Tibial nerve (tissue), 4 donors: ENCODE measurements at regions not wholly inside any gene's neighbourhood (a gene's known extent, or its start where the extent isn't known, plus 50 kb on each side); places are given as distances from the start of the nearest gene placed in this dataset.
"Not testable (repeated sequence)": the region's sequence is repeated elsewhere in the genome, so short reads cannot be mapped to it uniquely, and the experiment has no call there.

Experiments used
- CTCF ChIP-seq, 5 experiments: fragments of 200-600 bp in 3 of 5; fragments of 450-650 bp in 2 of 5; sonication (generic) in 3 of 5; IDR thresholded peaks; one replicate each; pipeline ENCODE4 v1.5.1; 2016 to 2019; ENCODE audit warnings: antibody characterized with exemption in 5 of 5, mild to moderate bottlenecking in 3 of 5, moderate library complexity in 2 of 5
- EP300 ChIP-seq, 2 donors: sonication (generic); formaldehyde crosslinking; IDR thresholded peaks; one replicate each; pipeline ENCODE4 v1.6.1; 2017; ENCODE audit warnings: antibody characterized with exemption in 2 of 2, mild to moderate bottlenecking in 1 of 2
- POLR2A ChIP-seq, 2 donors: fragments of 450-650 bp; IDR thresholded peaks; one replicate each; pipeline ENCODE4 v1.6.1; 2017; ENCODE audit warnings: antibody characterized with exemption in 2 of 2, mild to moderate bottlenecking in 2 of 2, moderate library complexity in 2 of 2

- not testable (repeated sequence) for TF ChIP-seq CTCF, EP300, POLR2A (IDR thresholded peaks at IDR 0.05)
Measured at GRCh38 chrX:111022998-111023397, 73.0 kb upstream of the PAK3 start.
